HepG2 (cell line): ENCODE measurements at regions not wholly inside any gene's neighbourhood (a gene's known extent, or its start where the extent isn't known, plus 50 kb on each side); places are given as distances from the start of the nearest gene placed in this dataset.

Experiments used
- FOXK1 ChIP-seq: sonication (generic); formaldehyde crosslinking; IDR thresholded peaks from 2 replicates; pipeline ENCODE4 v1.4.0; 2020; ENCODE audit warnings: low read depth, missing genetic modification reagents, borderline replicate concordance
- GPBP1L1 ChIP-seq: sonication (generic); formaldehyde crosslinking; IDR thresholded peaks from 2 replicates; pipeline ENCODE4 v1.5.0; 2020; ENCODE audit warnings: mild to moderate bottlenecking, missing genetic modification reagents
- HES4 ChIP-seq: sonication (generic); formaldehyde crosslinking; IDR thresholded peaks from 2 replicates; pipeline ENCODE4 v1.9.0; 2021; ENCODE audit warnings: mild to moderate bottlenecking, missing genetic modification reagents, borderline replicate concordance
- IRF9 ChIP-seq: sonication (generic); formaldehyde crosslinking; IDR thresholded peaks from 2 replicates; pipeline ENCODE4 v1.8.0; 2022; ENCODE audit warnings: missing genetic modification reagents, mild to moderate bottlenecking, borderline replicate concordance
- LRRFIP1 ChIP-seq: sonication (generic); formaldehyde crosslinking; conservative IDR thresholded peaks from 2 replicates; pipeline ENCODE4 v1.4.0; 2020; ENCODE audit warnings: missing genetic modification reagents
- NR2F6 ChIP-seq, 2 experiments: IDR thresholded peaks; 2 replicates each; pipeline ENCODE4 v1.6.1; 2016; ENCODE audit warnings: antibody characterized with exemption in 1 of 2, mild to moderate bottlenecking in 1 of 2
- RCOR2 ChIP-seq: IDR thresholded peaks from 2 replicates; pipeline ENCODE4 v1.6.1; 2016; ENCODE audit warnings: missing biosample characterization, missing genetic modification reagents
- TAF15 ChIP-seq: fragments of 200-400 bp; formaldehyde crosslinking; IDR thresholded peaks from one replicate; pipeline ENCODE4 v1.6.1; 2018; ENCODE audit warnings: mild to moderate bottlenecking, low read depth, low read length; ENCODE audit not compliant: poor library complexity, severe bottlenecking
- TP53 ChIP-seq: sonication (generic); formaldehyde crosslinking; conservative IDR thresholded peaks from 2 replicates; pipeline ENCODE4 v1.4.0; 2020; ENCODE audit warnings: missing genetic modification reagents
- USF2 ChIP-seq, 2 experiments: sonication (generic) in 1 of 2; formaldehyde crosslinking in 1 of 2; IDR thresholded peaks; 2 replicates each; pipeline versions ENCODE4 v1.5.1 to v1.6.1; 2011 to 2020; ENCODE audit warnings: borderline replicate concordance in 1 of 2, low read depth in 1 of 2, low read length in 1 of 2, mild to moderate bottlenecking in 1 of 2, missing genetic modification reagents in 1 of 2, moderate library complexity in 1 of 2
- ZBTB39 ChIP-seq: sonication (generic); formaldehyde crosslinking; IDR thresholded peaks from 2 replicates; pipeline ENCODE4 v1.5.0; 2020; ENCODE audit warnings: missing genetic modification reagents
- ZNF3 ChIP-seq: IDR thresholded peaks from 2 replicates; pipeline ENCODE4 v1.7.0; 2017; ENCODE audit warnings: inconsistent platforms
- ZNF513 ChIP-seq: sonication (generic); formaldehyde crosslinking; conservative IDR thresholded peaks from 2 replicates; pipeline ENCODE4 v1.5.0; 2020; ENCODE audit warnings: missing genetic modification reagents
- ZZZ3 ChIP-seq: sonication (generic); formaldehyde crosslinking; IDR thresholded peaks from 2 replicates; pipeline ENCODE4 v1.4.0; 2020; ENCODE audit warnings: missing genetic modification reagents, mild to moderate bottlenecking, borderline replicate concordance

GRCh38 chr5:116864157-116864837 lies 289.7 kb upstream of the SEMA6A start (continued):
- TF ChIP-seq IRF9 = no peak
- TF ChIP-seq ZNF3 (CRISPR knock-in tag) = no peak
- no peak for TF ChIP-seq USF2 (IDR thresholded peaks at IDR 0.05; ENCODE audit: low read depth, low read length)
- TF ChIP-seq USF2 (CRISPR knock-in tag; IDR thresholded peaks at IDR 0.05; ENCODE audit: borderline replicate concordance) = no peak
- peak; percentile 97 for TF ChIP-seq NR2F6 (IDR thresholded peaks at IDR 0.05)
- peak; percentile 87 for TF ChIP-seq NR2F6 (CRISPR knock-in tag; IDR thresholded peaks at IDR 0.05)
- peak; percentile 34; the same call in 1 of the 2 replicates for TF ChIP-seq FOXK1 (CRISPR knock-in tag)
- TF ChIP-seq GPBP1L1 = no peak
- TF ChIP-seq ZBTB39 (CRISPR knock-in tag) = no peak
- no peak for TF ChIP-seq TP53
- no peak for TF ChIP-seq TAF15
- no peak for TF ChIP-seq ZNF513
- no peak for TF ChIP-seq HES4 (CRISPR knock-in tag)
- TF ChIP-seq ZZZ3 (CRISPR knock-in tag) = no peak
- peak; percentile 65; the same call in 1 of the 2 replicates for TF ChIP-seq RCOR2
- no peak for TF ChIP-seq LRRFIP1
